ENCODE measurements at regions not wholly inside any gene's neighbourhood (a gene's known extent, or its start where the extent isn't known, plus 50 kb on each side); places are given as distances from the start of the nearest gene placed in this dataset.

DNA sequence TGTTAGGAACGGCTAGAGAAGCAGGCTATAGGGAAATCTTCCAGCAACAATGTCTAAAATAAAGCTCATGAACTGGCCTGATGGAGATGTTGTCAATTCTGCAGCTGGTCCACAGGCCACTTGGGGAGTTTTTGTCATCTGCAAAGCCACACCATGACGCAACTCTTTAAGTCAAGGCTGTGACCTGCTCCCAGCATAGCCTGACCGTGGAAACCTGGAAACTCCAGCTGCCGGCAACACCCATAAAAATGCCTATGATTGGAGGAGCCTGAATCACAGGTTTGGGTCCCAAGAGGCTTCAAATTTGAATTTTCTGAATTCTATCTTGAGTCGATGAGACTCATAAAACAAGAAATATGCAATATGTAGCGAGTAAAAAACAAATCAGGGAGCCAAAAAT, 969.2 kb upstream of the PRKX start:
- no peak for ATAC-seq (ENCODE audit: low read depth in 2 of 2)

GRCh38 chrX:4675686-4676300, 962.3 kb upstream of the PRKX start:
- no peak overlapping the region for H3K4me3 ChIP-seq (ENCODE audit: low read depth, low read length)
- H3K36me3 ChIP-seq (ENCODE audit: control insufficient read depth, insufficient read depth, low read length): no peaks in the 10 kb centered on the region
- Mint-ChIP-seq H3K4me3 (no peak overlapping the region), H3K27ac (no peak overlapping the region), H3K27me3 (no peaks in the 10 kb centered on the region), H3K9me3 (peaks cover 0 to 6% (median 0%) of the 10 kb centered on the region in 7 donors), H3K4me1 (no peaks in the 10 kb centered on the region), H3K36me3 (no peaks in the 10 kb centered on the region)
- no peak overlapping the region for H3K27ac ChIP-seq (ENCODE audit: insufficient read depth, low read length, poor library complexity, severe bottlenecking)
- no peaks in the 10 kb centered on the region for H3K27me3 ChIP-seq (ENCODE audit: control insufficient read depth, insufficient read depth, low read length)
- DNase-seq: no peak
- ATAC-seq (ENCODE audit: low read depth in 2 of 2): no peak
- H3K9me3 ChIP-seq (ENCODE audit: control insufficient read depth in 2 of 2, low read length in 2 of 2): peaks cover 0 to 5% of the 10 kb centered on the region in 2 experiments
- no peaks in the 10 kb centered on the region for H3K4me1 ChIP-seq (ENCODE audit: control insufficient read depth, insufficient read depth, low read length, poor library complexity, severe bottlenecking)

More for the DNA sequence above, 969.2 kb upstream of the PRKX start:
- H3K9me3 Mint-ChIP-seq: peaks cover 0 to 8% (median 4%) of the 10 kb centered on the region in 7 donors
- no peaks in the 10 kb centered on the region for H3K36me3 ChIP-seq (ENCODE audit: control insufficient read depth, insufficient read depth, low read length)
- H3K4me3 ChIP-seq (ENCODE audit: low read depth, low read length): no peak overlapping the region
- no peak for DNase-seq
- no peak overlapping the region for H3K27ac Mint-ChIP-seq
- no peak overlapping the region for H3K4me3 Mint-ChIP-seq
- H3K36me3 Mint-ChIP-seq: no peaks in the 10 kb centered on the region
- no peaks in the 10 kb centered on the region for H3K4me1 ChIP-seq (ENCODE audit: control insufficient read depth, insufficient read depth, low read length, poor library complexity, severe bottlenecking)
- no peaks in the 10 kb centered on the region for H3K27me3 Mint-ChIP-seq
- no peaks in the 10 kb centered on the region for H3K9me3 ChIP-seq (ENCODE audit: control insufficient read depth in 2 of 2, low read length in 2 of 2)
- no peak overlapping the region for H3K27ac ChIP-seq (ENCODE audit: insufficient read depth, low read length, poor library complexity, severe bottlenecking)
- H3K4me1 Mint-ChIP-seq: no peaks in the 10 kb centered on the region
- no peaks in the 10 kb centered on the region for H3K27me3 ChIP-seq (ENCODE audit: control insufficient read depth, insufficient read depth, low read length)

- Histone ChIP-seq H3K27ac (ENCODE audit: insufficient read depth, low read length, poor library complexity, severe bottlenecking) (no peak overlapping the region), H3K9me3 (ENCODE audit: control insufficient read depth in 2 of 2, low read length in 2 of 2) (peaks cover 0 to 5% of the 10 kb centered on the region in 2 experiments), H3K4me1 (ENCODE audit: control insufficient read depth, insufficient read depth, low read length, poor library complexity, severe bottlenecking) (no peaks in the 10 kb centered on the region), H3K36me3 (ENCODE audit: control insufficient read depth, insufficient read depth, low read length) (no peaks in the 10 kb centered on the region), H3K4me3 (ENCODE audit: low read depth, low read length) (no peak overlapping the region), H3K27me3 (ENCODE audit: control insufficient read depth, insufficient read depth, low read length) (no peaks in the 10 kb centered on the region)
- Mint-ChIP-seq H3K27me3 (no peaks in the 10 kb centered on the region), H3K36me3 (no peaks in the 10 kb centered on the region), H3K27ac (no peak overlapping the region), H3K9me3 (peaks cover 0 to 6% (median 1%) of the 10 kb centered on the region in 7 donors), H3K4me3 (no peak overlapping the region), H3K4me1 (no peaks in the 10 kb centered on the region)
- no peak for DNase-seq
- ATAC-seq (ENCODE audit: low read depth in 2 of 2): no peak
Observed at GRCh38 chrX:4674028-4674782, 960.8 kb upstream of the PRKX start.

- no peaks in the 10 kb centered on the region for H3K36me3 ChIP-seq (ENCODE audit: control insufficient read depth, insufficient read depth, low read length)
- H3K27me3 ChIP-seq (ENCODE audit: control insufficient read depth, insufficient read depth, low read length): no peaks in the 10 kb centered on the region
- H3K4me3 Mint-ChIP-seq: no peak overlapping the region
- H3K4me3 ChIP-seq (ENCODE audit: low read depth, low read length): no peak overlapping the region
- no peak overlapping the region for H3K27ac ChIP-seq (ENCODE audit: insufficient read depth, low read length, poor library complexity, severe bottlenecking)
- no peaks in the 10 kb centered on the region for H3K36me3 Mint-ChIP-seq
- H3K9me3 ChIP-seq (ENCODE audit: control insufficient read depth in 2 of 2, low read length in 2 of 2): peaks cover 0 to 5% of the 10 kb centered on the region in 2 experiments
- no peak for ATAC-seq (ENCODE audit: low read depth in 2 of 2)
- H3K4me1 ChIP-seq (ENCODE audit: control insufficient read depth, insufficient read depth, low read length, poor library complexity, severe bottlenecking): no peaks in the 10 kb centered on the region
- H3K9me3 Mint-ChIP-seq: peaks cover 0 to 8% (median 0%) of the 10 kb centered on the region in 7 donors
- H3K4me1 Mint-ChIP-seq: no peaks in the 10 kb centered on the region
- no peaks in the 10 kb centered on the region for H3K27me3 Mint-ChIP-seq
- DNase-seq: no peak
- no peak overlapping the region for H3K27ac Mint-ChIP-seq
Observed at GRCh38 chrX:4671344-4671743, 957.9 kb upstream of the PRKX start.

DNA sequence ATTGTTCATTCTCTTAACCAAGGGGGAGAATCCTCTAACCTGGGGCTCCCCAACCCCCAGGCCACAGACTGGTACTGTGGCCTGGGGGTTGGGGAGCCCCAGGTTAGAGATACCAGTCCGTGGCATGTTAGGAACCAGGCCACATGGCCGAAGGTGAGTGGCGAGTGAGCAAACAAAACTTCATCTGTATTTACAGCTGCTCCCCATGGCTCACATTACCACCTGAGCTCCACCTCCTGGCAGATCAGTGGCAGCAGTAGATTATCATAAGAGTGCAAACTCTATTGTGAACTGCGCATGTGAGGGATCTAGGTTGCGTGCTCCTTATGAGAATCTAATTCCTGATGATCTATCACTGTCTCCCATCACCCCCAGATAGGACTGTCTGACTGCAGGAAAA, 957.2 kb upstream of the PRKX start:
- H3K27me3 Mint-ChIP-seq: no peaks in the 10 kb centered on the region
- DNase-seq (no peak), ATAC-seq (ENCODE audit: low read depth in 2 of 2) (no peak)
- Histone ChIP-seq H3K4me1 (ENCODE audit: control insufficient read depth, insufficient read depth, low read length, poor library complexity, severe bottlenecking) (no peaks in the 10 kb centered on the region), H3K4me3 (ENCODE audit: low read depth, low read length) (no peak overlapping the region), H3K36me3 (ENCODE audit: control insufficient read depth, insufficient read depth, low read length) (no peaks in the 10 kb centered on the region), H3K27me3 (ENCODE audit: control insufficient read depth, insufficient read depth, low read length) (no peaks in the 10 kb centered on the region), H3K9me3 (ENCODE audit: control insufficient read depth in 2 of 2, low read length in 2 of 2) (peaks cover 0 to 5% of the 10 kb centered on the region in 2 experiments), H3K27ac (ENCODE audit: insufficient read depth, low read length, poor library complexity, severe bottlenecking) (no peak overlapping the region)
- H3K9me3 Mint-ChIP-seq: peaks cover 0 to 8% (median 0%) of the 10 kb centered on the region in 7 donors
- H3K4me1 Mint-ChIP-seq: no peaks in the 10 kb centered on the region
- no peaks in the 10 kb centered on the region for H3K36me3 Mint-ChIP-seq
- H3K4me3 Mint-ChIP-seq: no peak overlapping the region
- H3K27ac Mint-ChIP-seq: no peak overlapping the region

- Mint-ChIP-seq H3K9me3 (peaks cover 0 to 9% (median 0%) of the 10 kb centered on the region in 7 donors), H3K27ac (no peak overlapping the region), H3K36me3 (no peaks in the 10 kb centered on the region), H3K4me3 (peak overlapping the region in 1 of 4 donors; percentile 43), H3K27me3 (no peaks in the 10 kb centered on the region), H3K4me1 (no peaks in the 10 kb centered on the region)
- H3K36me3 ChIP-seq (ENCODE audit: control insufficient read depth, insufficient read depth, low read length): no peaks in the 10 kb centered on the region
- ATAC-seq (ENCODE audit: low read depth in 2 of 2) (no peak), DNase-seq (no peak)
- H3K4me3 ChIP-seq (ENCODE audit: low read depth, low read length): no peak overlapping the region
- H3K9me3 ChIP-seq (ENCODE audit: control insufficient read depth in 2 of 2, low read length in 2 of 2): peaks cover 0 to 5% of the 10 kb centered on the region in 2 experiments
- H3K27ac ChIP-seq (ENCODE audit: insufficient read depth, low read length, poor library complexity, severe bottlenecking): no peak overlapping the region
- H3K27me3 ChIP-seq (ENCODE audit: control insufficient read depth, insufficient read depth, low read length): no peaks in the 10 kb centered on the region
- H3K4me1 ChIP-seq (ENCODE audit: control insufficient read depth, insufficient read depth, low read length, poor library complexity, severe bottlenecking): no peaks in the 10 kb centered on the region
Observed at GRCh38 chrX:4668802-4669536, 955.5 kb upstream of the PRKX start.

GRCh38 chrX:4663085-4663484, 949.6 kb upstream of the PRKX start:
- H3K27me3 Mint-ChIP-seq: no peaks in the 10 kb centered on the region
- no peaks in the 10 kb centered on the region for H3K36me3 Mint-ChIP-seq
- ATAC-seq (ENCODE audit: low read depth in 2 of 2): no peak
- no peaks in the 10 kb centered on the region for H3K9me3 ChIP-seq (ENCODE audit: control insufficient read depth in 2 of 2, low read length in 2 of 2)
- no peak for DNase-seq
- no peak overlapping the region for H3K4me3 Mint-ChIP-seq
- no peak overlapping the region for H3K4me3 ChIP-seq (ENCODE audit: low read depth, low read length)
- H3K27ac Mint-ChIP-seq: no peak overlapping the region
- H3K9me3 Mint-ChIP-seq: peaks cover 0 to 9% (median 4%) of the 10 kb centered on the region in 7 donors
- H3K4me1 Mint-ChIP-seq: no peaks in the 10 kb centered on the region
- no peak overlapping the region for H3K27ac ChIP-seq (ENCODE audit: insufficient read depth, low read length, poor library complexity, severe bottlenecking)
- no peaks in the 10 kb centered on the region for H3K36me3 ChIP-seq (ENCODE audit: control insufficient read depth, insufficient read depth, low read length)
- H3K4me1 ChIP-seq (ENCODE audit: control insufficient read depth, insufficient read depth, low read length, poor library complexity, severe bottlenecking): no peaks in the 10 kb centered on the region
- H3K27me3 ChIP-seq (ENCODE audit: control insufficient read depth, insufficient read depth, low read length): no peaks in the 10 kb centered on the region

Measured in CD4-positive, CD25-positive, alpha-beta regulatory T cell (primary cell).